Glutamatergic neuron (in vitro differentiated cells): ENCODE measurements at regions not wholly inside any gene's neighbourhood (a gene's known extent, or its start where the extent isn't known, plus 50 kb on each side); places are given as distances from the start of the nearest gene placed in this dataset.

Source experiments
- DNase-seq: peaks from one replicate; pipeline ENCODE4 v3.0.0; 2022
- H3K27ac Mint-ChIP-seq: one replicate; pipeline ENCODE4 v1.8.0; 2020; ENCODE audit warnings: mild to moderate bottlenecking, mixed read lengths, inconsistent platforms; ENCODE audit not compliant: unreplicated experiment
- H3K27me3 Mint-ChIP-seq: one replicate; pipeline ENCODE4 v1.8.0; 2020; ENCODE audit warnings: mild to moderate bottlenecking, moderate library complexity, mixed read lengths, inconsistent platforms; ENCODE audit not compliant: unreplicated experiment
- H3K36me3 Mint-ChIP-seq: one replicate; pipeline ENCODE4 v1.8.0; 2020; ENCODE audit warnings: mild to moderate bottlenecking, mixed read lengths, inconsistent platforms; ENCODE audit not compliant: unreplicated experiment
- H3K4me1 Mint-ChIP-seq: one replicate; pipeline ENCODE4 v1.8.0; 2020; ENCODE audit warnings: mild to moderate bottlenecking, low read depth, mixed read lengths, inconsistent platforms; ENCODE audit not compliant: unreplicated experiment
- H3K4me3 Mint-ChIP-seq: one replicate; pipeline ENCODE4 v1.8.0; 2020; ENCODE audit warnings: mild to moderate bottlenecking, mixed read lengths, inconsistent platforms; ENCODE audit not compliant: unreplicated experiment
- H3K9me3 Mint-ChIP-seq: one replicate; pipeline ENCODE4 v1.8.0; 2020; ENCODE audit warnings: mild to moderate bottlenecking, moderate library complexity, mixed read lengths, inconsistent platforms; ENCODE audit not compliant: unreplicated experiment
- TF ChIP-seq, protein P1 (sequence below): fragments of 200-600 bp; sonication (generic); IDR thresholded peaks from one replicate; pipeline ENCODE4 v1.5.0; 2021; ENCODE audit not compliant: partially characterized antibody, unreplicated experiment

DNA sequence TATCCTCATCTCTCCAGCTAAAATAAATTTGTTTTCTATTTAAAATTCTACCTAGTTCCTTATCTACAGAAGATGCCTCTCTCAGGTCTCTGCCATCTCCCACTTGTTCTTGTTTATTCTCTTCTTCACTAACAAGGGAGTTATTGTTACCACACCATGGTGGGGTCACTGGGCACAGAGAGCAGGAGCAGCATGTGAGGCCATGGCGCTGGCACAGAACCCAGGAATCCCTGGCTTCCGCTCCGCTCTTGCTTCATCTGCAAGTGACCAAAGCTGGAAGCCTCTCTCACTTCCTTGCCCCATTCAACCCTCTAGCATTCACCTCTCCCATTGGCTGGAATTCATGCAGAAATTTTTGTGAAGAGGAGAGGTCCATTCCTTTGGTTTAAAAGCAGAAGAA, 190.7 kb upstream of the NCAM1 start:
- H3K27me3 Mint-ChIP-seq, result peaks cover 2% of the 10 kb centered on the region
- H3K4me1 Mint-ChIP-seq, result no peaks in the 10 kb centered on the region
- H3K9me3 Mint-ChIP-seq, result peaks cover 2% of the 10 kb centered on the region
- H3K27ac Mint-ChIP-seq, result no peak overlapping the region
- no peak for DNase-seq
- TF ChIP-seq, protein P1, sequence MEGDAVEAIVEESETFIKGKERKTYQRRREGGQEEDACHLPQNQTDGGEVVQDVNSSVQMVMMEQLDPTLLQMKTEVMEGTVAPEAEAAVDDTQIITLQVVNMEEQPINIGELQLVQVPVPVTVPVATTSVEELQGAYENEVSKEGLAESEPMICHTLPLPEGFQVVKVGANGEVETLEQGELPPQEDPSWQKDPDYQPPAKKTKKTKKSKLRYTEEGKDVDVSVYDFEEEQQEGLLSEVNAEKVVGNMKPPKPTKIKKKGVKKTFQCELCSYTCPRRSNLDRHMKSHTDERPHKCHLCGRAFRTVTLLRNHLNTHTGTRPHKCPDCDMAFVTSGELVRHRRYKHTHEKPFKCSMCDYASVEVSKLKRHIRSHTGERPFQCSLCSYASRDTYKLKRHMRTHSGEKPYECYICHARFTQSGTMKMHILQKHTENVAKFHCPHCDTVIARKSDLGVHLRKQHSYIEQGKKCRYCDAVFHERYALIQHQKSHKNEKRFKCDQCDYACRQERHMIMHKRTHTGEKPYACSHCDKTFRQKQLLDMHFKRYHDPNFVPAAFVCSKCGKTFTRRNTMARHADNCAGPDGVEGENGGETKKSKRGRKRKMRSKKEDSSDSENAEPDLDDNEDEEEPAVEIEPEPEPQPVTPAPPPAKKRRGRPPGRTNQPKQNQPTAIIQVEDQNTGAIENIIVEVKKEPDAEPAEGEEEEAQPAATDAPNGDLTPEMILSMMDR, result no peak
- H3K4me3 Mint-ChIP-seq, result no peak overlapping the region
- H3K36me3 Mint-ChIP-seq, result peaks cover 4% of the 10 kb centered on the region

DNA sequence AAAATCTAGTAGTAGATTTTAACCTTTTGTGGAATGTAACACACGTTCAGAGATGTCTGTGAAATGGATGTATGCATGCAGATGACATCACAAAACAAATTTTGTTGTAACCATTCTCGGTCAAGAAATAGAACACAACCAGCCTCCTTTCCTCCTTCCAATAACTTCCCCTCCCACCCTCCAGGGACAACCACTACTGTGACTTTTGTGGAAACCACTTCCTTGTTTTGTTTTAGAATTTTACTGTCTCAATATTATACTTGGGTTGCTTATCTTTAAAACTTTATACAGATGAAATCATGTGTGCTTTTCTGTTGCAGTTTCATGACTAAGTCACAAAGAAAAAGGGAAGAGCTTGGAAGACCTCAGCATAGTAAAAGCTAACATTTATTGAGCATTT, 189.4 kb upstream of the NCAM1 start:
- peaks cover 2% of the 10 kb centered on the region for H3K27me3 Mint-ChIP-seq
- no peaks in the 10 kb centered on the region for H3K4me1 Mint-ChIP-seq
- peaks cover 2% of the 10 kb centered on the region for H3K9me3 Mint-ChIP-seq
- H3K4me3 Mint-ChIP-seq, result no peak overlapping the region
- TF ChIP-seq, protein P1, result no peak
- DNase-seq, result no peak
- H3K36me3 Mint-ChIP-seq, result peaks cover 4% of the 10 kb centered on the region
- H3K27ac Mint-ChIP-seq, result no peak overlapping the region

DNA sequence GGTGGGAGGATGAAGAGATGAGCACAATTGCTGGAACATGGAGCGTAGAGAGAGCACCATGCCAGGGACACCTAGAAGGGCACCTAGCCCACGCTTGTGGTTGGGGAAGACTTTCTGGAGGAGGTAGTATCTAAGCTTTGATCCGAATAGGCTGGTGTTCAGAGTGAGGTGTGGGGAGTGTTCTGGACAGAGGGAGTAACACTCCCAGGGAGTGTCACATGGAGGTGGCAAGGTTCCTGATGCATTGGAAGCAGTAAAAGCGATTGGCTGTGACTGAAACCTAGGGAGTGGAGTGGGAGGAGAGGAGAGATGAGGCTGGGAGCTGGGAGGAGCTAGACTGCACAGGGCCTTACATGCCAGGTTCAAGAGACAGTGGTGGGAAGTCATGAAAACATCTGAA, 188.0 kb upstream of the NCAM1 start:
- no peak for DNase-seq
- Mint-ChIP-seq H3K4me1 (peaks cover 3% of the 10 kb centered on the region), H3K27ac (no peak overlapping the region), H3K9me3 (peaks cover 2% of the 10 kb centered on the region), H3K36me3 (peaks cover 4% of the 10 kb centered on the region), H3K4me3 (no peak overlapping the region), H3K27me3 (peaks cover 2% of the 10 kb centered on the region)
- TF ChIP-seq, protein P1, result no peak

DNA sequence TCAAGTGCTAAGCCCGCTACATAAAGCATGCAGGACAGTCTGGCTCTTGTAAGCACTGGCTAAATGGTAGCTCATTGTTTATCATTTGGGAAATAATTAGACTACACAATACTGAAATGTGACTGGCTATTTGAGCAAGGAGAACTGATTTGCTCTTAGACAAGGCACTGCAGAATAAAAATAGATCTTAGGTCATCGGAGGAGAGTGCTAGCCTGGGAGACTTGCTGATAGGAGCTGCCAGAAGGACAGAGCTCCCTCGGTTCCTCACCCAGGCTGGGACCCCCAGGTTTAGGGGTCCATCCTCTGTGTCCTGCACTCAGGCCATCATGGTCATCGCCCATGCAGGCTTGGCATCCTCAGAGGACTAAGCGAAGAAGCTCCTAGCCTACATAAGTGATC, 184.4 kb upstream of the NCAM1 start:
- no peak overlapping the region for H3K4me3 Mint-ChIP-seq
- peaks cover 4% of the 10 kb centered on the region for H3K36me3 Mint-ChIP-seq
- H3K4me1 Mint-ChIP-seq, result peaks cover 5% of the 10 kb centered on the region
- H3K27me3 Mint-ChIP-seq, result peaks cover 2% of the 10 kb centered on the region
- H3K27ac Mint-ChIP-seq, result no peak overlapping the region
- TF ChIP-seq, protein P1, result no peak
- no peaks in the 10 kb centered on the region for H3K9me3 Mint-ChIP-seq
- DNase-seq, result no peak

DNA sequence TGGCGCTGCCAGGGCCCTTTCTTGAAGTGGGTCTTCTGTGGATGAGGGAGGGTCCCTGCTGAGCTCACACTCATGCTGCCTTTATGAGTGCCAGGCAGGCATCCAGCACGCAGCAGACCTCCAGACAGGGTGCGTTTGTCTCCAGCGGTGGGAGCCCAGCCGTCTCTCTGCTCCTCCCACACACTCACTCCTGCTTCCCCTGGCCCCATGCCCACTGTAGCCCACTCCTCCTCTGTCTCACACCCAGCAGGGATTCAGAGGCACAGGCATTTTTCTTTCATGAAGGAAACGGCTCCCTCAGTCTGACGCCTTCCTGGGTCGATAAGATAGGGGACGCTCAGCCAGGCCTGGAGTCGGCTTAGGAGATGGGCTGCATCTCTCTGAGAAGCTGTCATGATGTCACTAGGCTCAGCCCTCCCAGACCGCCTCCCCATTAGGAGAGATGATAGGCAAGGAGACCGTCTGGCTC, 183.9 kb upstream of the NCAM1 start:
- DNase-seq, result no peak
- Mint-ChIP-seq H3K4me1 (peaks cover 5% of the 10 kb centered on the region), H3K4me3 (no peak overlapping the region), H3K27me3 (peaks cover 2% of the 10 kb centered on the region), H3K36me3 (peaks cover 4% of the 10 kb centered on the region), H3K27ac (no peak overlapping the region), H3K9me3 (no peaks in the 10 kb centered on the region)
- TF ChIP-seq, protein P1, result no peak
